ENCODE measurements at regions not wholly inside any gene's neighbourhood (a gene's known extent, or its start where the extent isn't known, plus 50 kb on each side); places are given as distances from the start of the nearest gene placed in this dataset.

DNA sequence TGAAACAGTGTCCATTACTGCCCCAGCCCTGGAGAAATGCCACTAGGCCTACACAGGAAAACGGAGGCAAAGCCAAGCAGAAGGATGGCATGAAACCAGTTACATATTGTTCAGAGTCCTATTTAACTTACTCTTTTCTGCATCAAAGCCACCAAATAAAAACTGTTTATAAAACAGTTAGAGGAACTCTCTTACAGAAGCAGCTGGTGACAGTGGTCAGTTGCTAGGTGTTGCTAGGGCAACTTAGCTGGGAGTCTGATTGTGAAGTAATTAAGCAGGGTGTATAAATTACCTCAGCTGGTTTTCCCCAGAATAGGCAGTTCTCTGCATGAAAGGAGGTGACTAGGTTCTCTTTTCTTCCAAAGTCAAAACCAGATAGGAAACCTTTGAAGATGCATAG, 115.6 kb upstream of the ZBED5 start:
- TF ChIP-seq, protein P1, sequence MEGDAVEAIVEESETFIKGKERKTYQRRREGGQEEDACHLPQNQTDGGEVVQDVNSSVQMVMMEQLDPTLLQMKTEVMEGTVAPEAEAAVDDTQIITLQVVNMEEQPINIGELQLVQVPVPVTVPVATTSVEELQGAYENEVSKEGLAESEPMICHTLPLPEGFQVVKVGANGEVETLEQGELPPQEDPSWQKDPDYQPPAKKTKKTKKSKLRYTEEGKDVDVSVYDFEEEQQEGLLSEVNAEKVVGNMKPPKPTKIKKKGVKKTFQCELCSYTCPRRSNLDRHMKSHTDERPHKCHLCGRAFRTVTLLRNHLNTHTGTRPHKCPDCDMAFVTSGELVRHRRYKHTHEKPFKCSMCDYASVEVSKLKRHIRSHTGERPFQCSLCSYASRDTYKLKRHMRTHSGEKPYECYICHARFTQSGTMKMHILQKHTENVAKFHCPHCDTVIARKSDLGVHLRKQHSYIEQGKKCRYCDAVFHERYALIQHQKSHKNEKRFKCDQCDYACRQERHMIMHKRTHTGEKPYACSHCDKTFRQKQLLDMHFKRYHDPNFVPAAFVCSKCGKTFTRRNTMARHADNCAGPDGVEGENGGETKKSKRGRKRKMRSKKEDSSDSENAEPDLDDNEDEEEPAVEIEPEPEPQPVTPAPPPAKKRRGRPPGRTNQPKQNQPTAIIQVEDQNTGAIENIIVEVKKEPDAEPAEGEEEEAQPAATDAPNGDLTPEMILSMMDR (IDR thresholded peaks at IDR 0.05; ENCODE audit: poor library complexity), result no peak
- no peak for TF ChIP-seq EZH2phosphoT487 (IDR thresholded peaks at IDR 0.05; ENCODE audit: low read depth, severe bottlenecking, unreplicated experiment)
- TF ChIP-seq EZH2 (IDR thresholded peaks at IDR 0.05; ENCODE audit: borderline replicate concordance), result no peak

Measured in hepatocyte (in vitro differentiated cells).